KG1 (cell line): ENCODE measurements at regions not wholly inside any gene's neighbourhood (a gene's known extent, or its start where the extent isn't known, plus 50 kb on each side); places are given as distances from the start of the nearest gene placed in this dataset.

ENCODE experiments used
- DNase-seq: peaks from one replicate; lab custom pipeline; 2025; lab: John Stamatoyannopoulos, UW

GRCh38 chr3:59290358-59290757 is 240.5 kb upstream of the CFAP20DC start:
- no peak for DNase-seq

- no peak for DNase-seq
These were observed 240.0 kb upstream of the CFAP20DC start for GRCh38 chr3:59289831-59290230.

GRCh38 chr3:59288951-59289350 is 239.1 kb upstream of the CFAP20DC start:
- no peak for DNase-seq

DNA sequence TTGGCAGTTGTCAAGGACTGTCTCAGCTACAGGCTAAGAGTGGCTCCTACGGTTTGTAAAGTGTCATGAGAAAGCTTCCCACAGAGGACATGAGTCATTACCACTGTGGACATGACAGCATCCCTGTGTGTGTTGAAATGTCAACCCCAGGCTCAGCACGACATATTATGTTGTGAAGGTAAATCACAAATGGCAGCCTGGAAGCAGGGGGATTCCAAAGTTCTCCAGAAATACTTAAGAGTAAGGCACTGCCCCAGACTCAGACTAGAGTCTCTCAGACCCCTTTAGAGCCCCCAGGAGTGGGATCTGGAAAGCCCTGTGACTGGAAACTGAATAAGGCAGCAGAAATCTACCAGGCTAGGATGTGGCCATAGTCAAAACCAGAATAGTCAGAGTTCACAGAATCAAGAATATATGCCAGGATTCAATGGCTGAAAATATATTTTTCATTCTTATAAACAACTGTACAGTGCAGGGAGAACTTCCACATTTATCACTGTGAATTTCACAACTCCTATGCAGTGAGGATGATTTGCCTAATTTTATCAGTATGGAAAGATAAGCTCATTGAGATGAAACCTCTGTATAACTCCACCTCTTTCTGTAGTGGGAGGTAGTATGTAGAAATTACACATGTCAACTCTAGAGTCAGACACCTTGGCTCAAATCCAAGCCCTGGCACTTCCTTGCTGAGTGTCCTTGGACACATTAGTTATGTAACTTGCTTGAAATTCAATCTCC is 237.1 kb upstream of the CFAP20DC start:
- peak; percentile 18 for DNase-seq

DNA sequence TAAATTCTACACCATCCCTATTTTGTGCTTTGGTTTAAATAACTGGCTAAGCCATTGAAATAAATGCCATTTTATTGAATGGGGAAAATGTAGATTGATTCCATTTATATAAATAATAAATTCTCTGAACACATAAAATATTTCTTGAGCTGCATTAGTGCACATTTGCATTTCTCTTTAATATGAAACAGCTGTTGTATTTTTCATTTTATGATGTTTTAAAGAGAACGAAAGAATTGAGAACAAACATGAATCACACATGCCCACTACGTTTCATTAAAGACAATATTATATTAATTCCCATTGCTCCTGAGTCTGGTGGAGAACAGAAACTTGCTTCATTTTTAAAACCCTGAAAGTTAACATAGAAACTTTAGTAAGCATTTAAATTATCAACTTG is 235.7 kb upstream of the CFAP20DC start:
- DNase-seq = no peak

DNA sequence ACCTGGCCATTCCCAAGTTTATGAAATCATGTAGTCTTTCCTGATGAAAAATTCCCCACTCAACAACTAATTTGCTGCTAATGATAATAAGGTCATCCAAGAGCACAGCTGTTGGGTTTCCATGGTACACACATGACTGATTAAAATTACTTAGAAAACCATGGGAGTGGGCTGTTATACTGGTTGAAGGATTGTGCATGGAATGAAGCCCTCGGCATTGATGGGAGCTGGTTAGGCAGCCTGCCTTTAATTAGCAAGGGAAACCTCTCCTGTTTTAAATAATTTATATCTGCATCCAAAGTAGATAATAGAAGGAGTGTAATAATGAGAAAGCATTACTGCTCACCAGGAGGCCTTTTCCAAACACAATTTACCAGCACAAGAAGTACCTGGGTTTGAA is 235.1 kb upstream of the CFAP20DC start:
- no peak for DNase-seq

DNA sequence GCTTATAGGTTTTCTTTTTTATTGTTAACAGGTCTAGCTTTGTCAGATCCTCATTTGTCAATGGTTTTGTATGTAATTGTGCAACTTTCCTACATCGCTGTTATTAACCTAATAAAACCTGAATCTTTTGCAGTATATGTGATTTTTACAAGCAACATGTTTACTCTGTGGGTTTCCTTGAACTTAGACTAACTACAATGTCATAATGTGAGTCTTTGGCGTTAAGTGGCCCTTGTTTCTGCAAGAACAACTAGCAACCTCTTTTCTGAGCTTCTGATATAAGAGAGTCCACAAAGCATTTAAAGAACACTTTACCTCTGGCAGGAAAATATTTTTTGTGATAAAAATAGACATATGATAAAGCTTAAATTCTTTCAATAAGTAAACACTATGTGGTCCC is 230.3 kb upstream of the CFAP20DC start:
- no peak for DNase-seq

- DNase-seq = no peak
These were observed 228.0 kb upstream of the CFAP20DC start for GRCh38 chr3:59277816-59278215.

DNA sequence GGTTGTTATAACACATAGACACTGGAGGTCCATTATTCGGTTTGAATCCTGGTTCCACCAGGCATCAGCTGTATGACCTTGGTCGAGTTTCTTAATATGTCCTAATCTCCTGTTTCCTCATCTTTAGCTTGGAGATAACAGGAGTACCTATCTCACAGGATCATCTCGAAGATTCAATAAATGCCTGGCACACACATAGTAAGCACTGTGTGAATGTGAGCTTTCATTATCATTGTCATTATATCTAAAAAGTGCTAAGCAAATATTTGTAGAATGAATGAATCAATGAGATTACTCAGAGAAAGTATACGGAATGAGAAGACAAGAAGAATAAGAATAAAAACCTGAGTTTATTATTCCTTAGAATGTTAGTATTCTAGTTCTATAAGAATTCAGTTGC is 227.4 kb upstream of the CFAP20DC start:
- DNase-seq = no peak

DNA sequence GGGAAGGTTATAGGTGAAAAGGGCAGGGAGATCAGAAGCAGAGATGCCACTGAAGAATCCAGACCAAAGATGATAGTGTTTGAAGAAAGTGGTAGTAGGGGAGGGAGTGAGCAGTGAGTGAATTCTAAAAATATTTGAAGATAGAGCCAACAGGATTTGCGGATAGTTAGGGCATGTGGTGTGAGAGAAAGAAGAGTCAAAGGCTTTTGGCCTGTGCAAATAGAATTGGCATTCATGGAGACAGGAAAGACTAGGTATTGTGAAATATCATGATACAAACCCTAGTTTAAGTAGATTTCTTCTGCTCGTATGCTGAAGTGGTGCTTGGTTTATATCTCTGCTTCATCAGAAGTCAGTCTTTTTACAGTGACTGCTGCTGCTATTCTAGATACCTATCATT is 224.2 kb upstream of the CFAP20DC start:
- no peak for DNase-seq

DNA sequence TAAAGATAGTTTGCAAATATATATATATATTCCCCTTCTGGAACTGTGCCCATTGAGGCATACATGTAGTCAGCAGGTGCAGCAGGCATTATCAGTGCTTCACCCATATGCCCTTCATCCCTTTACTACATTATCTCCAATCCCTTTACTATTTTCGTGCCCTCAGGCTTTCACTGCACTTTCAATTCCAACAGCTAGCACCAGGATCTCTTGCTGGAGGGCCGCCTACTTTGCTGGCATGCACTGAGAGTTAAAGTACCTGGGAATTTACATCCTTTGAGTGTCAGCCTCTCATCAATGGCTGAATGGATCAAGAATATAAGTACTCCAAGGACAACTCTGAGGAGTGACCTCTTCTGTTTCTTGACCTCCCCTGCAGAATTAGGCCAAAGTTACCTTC is 222.1 kb upstream of the CFAP20DC start:
- DNase-seq = no peak

GRCh38 chr3:59270921-59271320 is 221.1 kb upstream of the CFAP20DC start:
- no peak for DNase-seq

- DNase-seq = no peak
These were observed 220.4 kb upstream of the CFAP20DC start for GRCh38 chr3:59270209-59270608.

GRCh38 chr3:59268170-59268569 is 218.3 kb upstream of the CFAP20DC start:
- no peak for DNase-seq

DNA sequence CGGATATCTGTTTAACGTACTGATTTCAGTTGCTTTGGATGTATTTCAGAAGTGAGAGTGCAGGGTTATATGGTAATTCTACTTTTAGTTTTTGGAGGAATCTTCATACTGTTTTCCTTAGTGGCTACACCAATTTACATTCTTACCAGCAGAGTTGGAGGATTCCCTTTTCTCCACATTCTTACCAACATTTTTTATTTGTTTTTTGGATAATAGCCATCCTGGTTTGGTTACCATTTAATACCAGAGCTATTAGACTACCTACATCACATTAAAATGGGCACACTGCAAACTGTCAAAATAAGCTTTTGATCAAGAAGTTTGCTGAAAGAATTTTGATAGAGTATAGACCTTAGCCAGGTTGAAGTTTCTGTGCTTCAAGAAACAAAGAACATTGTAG is 217.2 kb upstream of the CFAP20DC start:
- DNase-seq = no peak

DNA sequence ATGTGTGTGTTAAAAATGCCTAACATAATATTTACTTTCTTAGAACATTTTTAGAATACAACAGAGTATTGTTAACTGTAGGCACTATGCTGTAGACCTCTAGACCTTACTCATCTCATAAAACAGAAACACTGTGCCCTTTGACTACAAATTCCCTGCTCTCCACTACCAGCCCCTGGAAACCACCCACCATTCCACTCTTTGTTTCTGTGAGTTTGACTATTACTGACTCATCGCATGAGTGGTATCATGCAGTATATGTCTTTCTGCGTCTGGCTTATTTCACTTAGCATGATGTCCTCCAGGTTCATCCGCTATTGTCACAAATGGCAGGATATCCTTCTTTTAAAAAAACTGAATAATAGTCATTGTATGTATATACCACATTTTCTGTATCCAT is 216.7 kb upstream of the CFAP20DC start:
- DNase-seq = no peak

DNA sequence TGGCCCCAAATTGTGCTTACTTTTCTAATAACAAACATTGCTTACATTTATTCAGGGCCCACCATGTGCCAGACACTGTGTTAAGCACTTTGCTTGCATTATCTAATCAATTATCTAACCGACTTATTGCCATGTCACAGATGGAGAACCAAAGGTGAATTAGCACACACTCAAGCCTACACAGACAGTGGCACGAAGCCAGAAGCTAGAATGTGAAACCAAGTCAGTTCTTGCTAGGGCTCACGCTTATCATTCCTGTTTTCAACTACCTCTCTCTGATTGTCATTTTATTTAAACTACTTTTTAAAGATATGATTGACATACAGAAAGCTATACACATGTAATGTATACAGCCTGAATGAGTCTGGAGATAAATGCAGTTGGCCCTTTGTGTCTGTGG is 215.7 kb upstream of the CFAP20DC start:
- no peak for DNase-seq

GRCh38 chr3:59264366-59264765 is 214.5 kb upstream of the CFAP20DC start:
- no peak for DNase-seq

GRCh38 chr3:59263152-59263551 is 213.3 kb upstream of the CFAP20DC start:
- DNase-seq = no peak

DNA sequence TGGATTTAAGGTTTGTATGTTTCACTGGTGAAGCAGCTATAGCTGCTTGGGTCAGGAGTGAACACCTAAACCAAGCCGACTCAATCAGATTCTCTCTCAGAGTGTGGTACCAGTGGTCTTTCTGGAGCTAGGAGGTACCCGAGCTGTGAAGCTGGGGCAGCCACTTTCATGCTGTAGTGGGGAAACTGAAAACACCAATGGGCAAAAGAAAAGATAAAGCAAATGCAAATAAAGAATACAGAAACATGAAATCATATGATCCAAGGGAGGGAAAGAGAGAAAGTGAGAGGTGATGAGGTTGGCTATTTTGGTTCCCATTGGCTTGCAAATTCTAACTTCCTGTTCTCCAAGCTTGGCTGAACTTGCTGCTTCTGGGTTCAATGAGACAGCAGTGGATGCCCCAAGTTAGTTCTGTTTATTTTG is 212.3 kb upstream of the CFAP20DC start:
- no peak for DNase-seq

DNA sequence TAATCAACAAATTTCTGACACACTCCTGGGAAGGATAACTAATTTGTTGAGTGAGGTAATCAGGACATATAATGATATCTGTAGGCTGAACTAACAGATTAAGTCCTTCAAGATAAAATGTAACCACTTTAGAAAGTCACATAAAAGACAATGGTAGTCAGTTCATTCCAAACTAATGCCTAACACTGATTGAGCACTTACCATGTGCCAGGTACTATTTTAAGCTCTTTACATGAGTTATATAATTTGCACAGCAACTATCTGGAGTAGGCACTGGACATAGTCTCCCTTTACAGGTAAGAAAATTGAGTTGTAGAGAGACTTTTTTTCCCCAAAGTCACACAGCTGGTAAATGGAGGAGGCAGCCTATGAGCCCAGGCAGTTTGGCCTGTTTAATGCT is 211.2 kb upstream of the CFAP20DC start:
- DNase-seq = no peak

- no peak for DNase-seq
These were observed 208.9 kb upstream of the CFAP20DC start for GRCh38 chr3:59258550-59259260.

DNA sequence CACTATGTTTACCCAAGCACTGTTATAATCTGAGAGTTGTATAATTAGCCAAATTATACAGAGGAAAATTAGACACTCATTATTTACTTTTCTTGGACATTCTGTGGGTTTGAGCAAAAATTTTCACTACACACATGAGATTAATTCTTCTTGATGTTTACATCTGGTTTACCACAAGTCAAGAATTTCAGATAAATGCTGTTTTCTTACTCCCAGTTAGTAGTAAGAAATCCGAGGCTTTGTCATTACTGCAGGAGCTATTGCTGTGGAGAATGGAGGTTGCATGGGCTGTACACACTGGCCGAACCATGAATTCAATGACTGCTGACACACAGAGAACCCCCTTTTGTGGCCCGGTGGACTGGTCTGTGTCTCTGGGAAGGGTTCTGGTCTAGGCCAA is 207.7 kb upstream of the CFAP20DC start:
- no peak for DNase-seq

- DNase-seq = no peak
These were observed 206.4 kb upstream of the CFAP20DC start for GRCh38 chr3:59256230-59256629.
